CD4-positive, alpha-beta T cell treated with Interleukin-4 for 4 hours (primary cell): ENCODE measurements at regions not wholly inside any gene's neighbourhood (a gene's known extent, or its start where the extent isn't known, plus 50 kb on each side); places are given as distances from the start of the nearest gene placed in this dataset.
"Not testable (repeated sequence)": the region's sequence is repeated elsewhere in the genome, so short reads cannot be mapped to it uniquely, and the experiment has no call there.

Source experiments
- DNase-seq: peaks from one replicate; pipeline ENCODE4 v3.0.0-alpha.2; 2020

DNA sequence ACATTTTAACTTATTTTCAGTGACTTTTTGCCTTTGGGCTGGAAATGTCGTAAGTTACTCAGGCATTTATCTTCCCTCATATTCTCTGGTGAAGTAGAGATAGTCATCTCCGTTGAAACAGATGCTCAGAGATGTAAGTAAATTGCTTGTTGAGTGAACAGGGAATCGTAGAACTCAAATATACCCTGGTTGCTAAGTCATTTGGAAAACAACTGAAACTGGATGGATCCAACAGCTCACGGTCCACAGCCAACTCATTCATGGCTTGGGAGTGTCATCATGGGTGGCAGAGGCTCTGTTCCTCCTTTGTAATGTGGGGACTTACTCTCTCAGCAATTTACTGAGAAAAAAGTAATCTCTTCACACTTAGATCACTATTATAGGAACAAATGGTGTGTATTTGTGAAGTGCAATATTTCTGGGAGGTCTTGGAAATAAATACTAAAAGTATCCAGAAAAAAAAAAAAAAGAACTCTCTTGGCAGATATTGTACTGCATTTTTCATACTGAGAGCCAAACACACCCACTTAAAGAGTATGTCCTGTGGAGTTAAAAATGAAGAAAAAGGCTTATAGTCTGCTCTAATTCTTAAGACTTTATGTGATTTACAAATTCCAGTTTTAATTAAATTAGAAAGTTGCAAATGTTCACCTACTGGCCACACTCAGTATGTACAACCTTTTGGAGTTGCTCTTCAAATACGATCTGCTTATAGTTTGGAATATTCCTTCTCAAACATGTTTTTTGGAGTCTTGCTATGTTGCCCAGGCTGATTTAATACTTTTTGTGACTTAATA, 107.4 kb downstream of the LEPR start:
- DNase-seq: no peak

DNA sequence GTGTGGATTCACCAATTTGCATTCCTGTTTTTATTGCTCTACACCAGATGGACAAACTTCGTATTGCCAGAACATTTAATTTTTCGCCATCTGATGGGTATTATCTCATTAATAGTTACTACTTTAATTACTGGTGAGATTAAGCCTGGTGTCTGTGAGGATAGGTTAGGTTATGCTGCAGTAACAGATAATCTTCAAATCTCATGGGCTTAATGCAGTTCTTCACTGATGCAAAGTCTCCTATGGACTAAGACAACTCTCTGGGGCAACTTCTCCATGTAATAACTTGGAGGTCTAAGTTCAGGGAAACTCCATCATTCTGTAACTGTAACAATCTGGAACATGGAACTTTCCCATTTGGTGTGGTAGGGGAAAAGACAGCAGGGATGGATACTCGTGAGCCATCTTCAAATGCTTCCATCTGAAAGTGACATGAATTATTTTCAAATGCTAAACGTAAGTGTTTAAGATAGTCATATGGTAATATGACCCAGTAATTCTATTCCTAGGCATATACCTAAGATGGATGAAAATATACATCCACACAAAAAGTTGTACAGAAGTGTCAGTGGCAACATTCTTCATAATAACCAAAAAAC, 111.6 kb downstream of the LEPR start:
- DNase-seq: no peak

DNA sequence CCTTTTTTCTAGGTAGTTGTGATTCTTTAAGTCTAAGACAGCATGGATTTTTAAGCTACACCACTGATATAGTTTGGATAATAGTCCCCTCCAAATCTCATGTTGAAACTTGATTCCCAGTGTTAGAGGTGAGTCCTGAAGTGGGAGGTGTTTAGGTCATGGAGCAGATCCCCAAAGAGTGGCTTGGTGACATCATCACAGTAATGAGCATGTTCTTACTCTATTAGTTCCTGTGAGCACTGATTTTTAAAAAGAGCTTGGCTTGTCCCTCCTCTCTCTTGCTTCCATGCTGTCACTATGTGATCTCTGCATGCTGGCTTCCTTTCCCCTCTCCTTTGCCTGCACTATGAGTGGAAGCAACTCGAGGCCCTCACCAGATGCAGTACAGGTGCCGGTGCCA, 115.5 kb downstream of the LEPR start:
- DNase-seq: no peak

DNA sequence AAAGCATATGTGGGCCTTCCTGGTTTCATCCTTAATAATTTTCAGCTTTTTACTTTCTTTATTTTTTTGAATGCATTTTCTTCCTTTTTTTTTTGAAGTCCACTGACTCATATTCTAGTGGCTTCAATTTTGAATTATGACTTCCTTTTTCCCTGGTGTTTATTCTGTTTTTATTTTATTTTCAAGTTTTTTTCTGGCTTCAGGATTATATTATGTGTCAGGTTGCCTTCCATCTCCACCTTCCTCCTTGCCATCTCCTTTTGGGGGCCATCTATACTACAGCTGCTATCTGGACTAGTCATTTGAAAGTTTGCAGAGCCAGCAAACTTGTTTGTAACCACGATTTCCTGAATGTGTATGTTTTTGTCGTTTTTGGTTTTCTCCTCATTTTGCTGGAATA, 117.6 kb downstream of the LEPR start:
- DNase-seq: no peak

DNA sequence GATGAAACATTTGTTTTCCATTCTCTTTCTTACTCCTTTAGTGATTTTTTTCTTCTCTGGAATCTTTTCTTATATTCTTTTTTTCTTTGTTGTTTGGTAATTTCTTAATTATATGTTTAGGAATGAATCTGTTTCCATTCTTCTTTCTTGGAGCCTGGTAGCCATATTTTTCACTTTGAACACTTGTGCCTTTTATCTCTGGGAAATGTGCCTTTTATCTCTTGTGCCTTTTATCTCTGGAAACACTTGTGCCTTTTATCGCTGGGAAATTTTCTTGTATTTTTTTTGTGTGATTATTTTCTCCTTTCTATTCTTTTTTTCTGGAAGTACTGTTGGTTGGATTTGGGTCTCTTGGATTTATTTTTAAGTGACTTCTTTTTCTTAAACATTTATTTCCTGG, 118.2 kb downstream of the LEPR start:
- DNase-seq: no peak

DNA sequence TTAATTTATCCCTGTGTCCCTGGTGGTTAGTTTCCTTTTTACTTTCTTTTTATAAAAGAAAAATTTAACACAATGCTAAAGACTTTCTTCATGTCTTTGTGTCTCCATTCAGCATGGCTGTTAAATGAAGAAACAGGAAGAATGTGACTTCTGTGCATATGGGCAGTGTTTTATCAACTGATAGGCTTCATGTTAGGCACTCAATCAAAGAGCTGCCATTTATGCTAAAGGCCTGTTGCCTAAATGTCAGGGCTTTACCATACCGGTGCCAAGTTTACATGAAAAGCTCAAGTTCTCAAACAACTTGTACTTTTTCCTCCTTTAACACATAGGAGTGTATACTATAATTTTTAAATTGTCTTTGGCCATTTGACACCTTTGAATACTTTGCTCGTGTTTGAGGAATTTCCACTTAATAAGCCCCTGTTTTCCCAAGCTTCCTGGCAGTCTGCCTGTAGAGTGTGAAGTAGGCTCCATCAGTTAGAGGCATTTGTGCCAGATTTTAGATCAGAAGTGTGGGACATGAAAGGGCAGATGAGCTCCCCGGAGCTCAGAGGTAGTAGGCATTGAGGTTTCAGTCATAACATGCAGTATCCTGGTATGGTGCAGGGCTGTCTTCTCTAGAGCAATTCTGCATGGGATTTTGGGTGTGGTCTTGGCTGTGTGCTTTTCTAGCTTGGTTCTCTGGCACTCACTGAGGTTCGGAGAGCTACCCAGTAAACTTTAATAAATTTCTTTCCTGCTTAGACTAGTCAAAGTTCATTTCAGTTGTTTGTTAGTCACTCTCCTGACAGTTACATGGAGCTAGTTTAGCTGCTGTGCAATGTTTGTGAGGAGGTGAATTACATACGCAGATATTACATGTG, 119.0 kb downstream of the LEPR start:
- DNase-seq: no peak

DNA sequence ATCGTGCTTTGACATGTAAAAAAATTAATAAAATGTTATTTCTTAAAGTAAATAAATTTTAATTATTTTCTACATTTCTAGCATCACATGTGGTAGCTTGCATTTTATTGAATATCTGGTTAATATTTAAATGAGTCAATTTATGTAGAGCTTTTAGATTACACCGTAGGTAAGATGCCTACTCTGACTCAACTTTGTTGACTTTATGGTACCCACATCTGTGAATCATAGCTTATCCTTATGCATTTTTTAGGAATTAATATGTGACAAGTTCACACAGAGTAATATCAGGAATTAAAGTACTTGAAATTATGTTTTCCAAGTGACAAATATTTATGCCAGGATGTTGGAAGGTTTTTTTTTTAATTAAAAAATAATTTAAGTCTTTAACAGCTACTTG, 120.7 kb downstream of the LEPR start:
- no peak for DNase-seq

DNA sequence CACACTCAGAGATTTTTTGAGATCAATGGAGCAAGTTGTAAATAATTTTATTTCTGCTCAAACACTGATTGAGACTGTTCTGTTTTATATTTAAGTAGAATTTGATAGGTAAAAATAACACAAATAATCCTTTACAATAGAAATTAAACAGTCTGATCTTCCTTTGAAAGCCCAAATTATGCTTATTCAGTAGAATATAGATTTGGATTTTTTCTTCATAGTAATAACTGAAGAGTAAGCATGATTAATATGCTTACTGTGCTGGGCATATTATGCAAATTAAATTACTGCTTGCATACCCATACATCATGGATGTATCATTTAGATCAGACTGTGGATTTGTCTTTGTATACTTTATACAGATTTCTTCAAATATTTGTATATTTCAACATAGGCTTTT, 121.4 kb downstream of the LEPR start:
- DNase-seq: no peak

DNA sequence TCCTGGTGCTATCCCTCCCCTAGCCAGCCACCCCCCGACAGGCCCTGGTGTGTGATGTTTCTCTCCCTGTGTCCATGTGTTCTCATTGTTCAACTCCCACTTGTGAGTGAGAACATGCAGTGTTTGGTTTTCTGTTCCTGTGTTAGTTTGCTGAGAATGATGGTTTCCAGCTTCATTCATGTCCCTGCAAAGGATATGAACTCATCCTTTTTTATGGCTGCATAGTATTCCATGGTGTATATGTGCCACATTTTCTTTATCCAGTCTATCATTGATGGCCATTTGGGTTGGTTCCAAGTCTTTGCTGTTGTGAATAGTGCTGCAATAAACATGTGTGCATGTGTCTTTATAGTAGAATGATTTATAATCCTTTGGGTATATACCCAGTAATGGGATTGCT, 122.1 kb downstream of the LEPR start:
- not testable (repeated sequence) for DNase-seq

DNA sequence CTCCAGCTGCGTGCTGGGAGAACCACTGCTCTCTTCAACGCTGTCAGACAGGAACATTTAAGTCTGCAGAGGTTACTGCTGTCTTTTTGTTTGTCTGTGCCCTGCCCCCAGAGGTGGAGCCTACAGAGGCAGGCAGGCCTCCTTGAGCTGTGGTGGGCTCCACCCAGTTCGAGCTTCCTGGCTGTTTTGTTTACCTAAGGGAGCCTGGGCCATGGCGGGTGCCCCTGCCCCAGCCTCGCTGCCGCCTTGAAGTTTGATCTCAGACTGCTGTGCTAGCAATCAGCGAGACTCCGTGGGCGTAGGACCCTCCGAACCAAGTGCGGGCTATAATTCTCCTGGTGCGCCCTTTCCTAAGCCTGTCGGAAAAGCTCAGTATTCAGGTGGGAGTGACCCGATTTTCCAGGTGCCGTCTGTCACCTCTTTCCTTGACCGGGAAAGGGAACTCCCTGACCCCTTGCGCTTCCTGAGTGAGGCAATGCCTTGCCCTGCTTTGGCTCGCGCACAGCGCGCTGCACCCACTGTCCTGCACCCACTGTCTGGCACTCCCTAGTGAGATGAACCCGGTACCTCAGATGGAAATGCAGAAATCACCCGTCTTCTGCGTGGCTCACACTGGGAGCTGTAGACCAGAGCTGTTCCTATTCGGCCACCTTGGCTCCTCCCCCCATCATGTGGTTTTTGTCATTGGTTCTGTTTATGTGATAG, 130.0 kb downstream of the LEPR start:
- not testable (repeated sequence) for DNase-seq

DNA sequence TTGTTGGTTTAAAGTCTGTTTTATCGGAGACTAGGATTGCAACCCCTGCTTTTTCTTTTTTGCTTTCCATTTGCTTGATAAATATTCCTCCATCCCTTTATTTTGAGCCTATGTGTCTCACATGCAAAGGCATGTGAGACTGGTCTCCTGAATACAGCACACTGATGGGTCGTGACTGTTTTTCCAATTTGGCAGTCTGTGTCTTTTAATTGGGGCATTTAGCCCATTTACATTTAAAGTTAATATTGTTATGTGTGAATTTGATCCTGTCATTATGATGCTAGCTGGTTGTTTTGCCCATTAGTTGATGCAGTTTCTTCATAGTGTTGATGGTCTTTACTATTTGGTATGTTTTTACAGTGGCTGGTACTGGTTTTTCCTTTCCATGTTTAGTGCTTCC, 132.0 kb downstream of the LEPR start:
- DNase-seq: not testable (repeated sequence)

DNA sequence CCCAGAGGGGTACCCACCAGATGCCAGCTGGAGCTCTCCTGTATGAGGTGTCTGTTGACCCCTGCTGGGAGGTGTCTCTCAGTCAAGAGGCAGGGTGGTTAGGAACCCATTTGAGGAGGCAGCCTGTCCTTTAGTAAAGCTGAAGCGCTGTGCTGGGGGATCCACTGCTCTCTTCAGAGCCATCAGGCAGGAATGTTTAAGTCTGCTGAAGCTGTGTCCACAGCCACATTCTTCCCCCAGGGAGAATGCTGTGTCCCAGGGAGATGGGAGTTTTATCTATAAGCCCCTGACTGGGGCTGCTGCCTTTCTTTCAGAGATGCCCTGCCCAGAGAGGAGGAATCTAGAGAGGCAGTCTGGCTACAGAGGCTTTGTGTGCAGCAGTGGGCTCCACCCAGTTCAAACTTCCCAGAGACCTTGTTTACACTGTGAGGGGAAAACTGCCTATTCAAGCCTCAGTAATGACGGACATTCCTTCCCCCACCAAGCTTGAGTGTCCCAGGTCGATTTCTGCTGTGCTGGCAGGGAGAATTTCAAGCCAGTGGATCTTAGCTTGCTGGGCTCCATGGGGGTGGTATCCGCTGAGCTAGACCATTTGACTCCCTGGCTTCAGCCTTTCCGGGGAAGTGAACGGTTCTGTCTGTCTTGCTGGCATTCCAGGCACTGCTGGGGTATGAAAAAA, 133.8 kb downstream of the LEPR start:
- DNase-seq: not testable (repeated sequence)

DNA sequence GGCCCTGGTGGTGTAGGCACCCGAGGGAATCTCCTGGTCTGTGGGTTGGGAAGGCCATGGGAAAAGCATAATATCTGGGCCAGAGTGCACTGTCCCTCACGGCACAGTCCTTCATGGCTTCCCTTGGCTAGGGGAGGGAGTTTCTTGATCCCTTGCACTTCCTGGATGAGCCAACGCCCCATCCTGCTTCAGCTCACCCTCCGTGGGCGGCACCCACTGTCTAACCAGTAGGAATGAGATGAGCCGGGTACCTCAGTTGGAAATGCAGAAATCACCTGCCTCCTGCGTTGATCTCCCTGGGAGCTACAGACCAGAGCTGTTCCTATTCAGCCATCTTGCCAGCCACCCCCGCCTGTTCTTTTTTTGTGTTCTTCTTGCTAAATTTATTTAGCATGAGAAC, 134.4 kb downstream of the LEPR start:
- no peak for DNase-seq

DNA sequence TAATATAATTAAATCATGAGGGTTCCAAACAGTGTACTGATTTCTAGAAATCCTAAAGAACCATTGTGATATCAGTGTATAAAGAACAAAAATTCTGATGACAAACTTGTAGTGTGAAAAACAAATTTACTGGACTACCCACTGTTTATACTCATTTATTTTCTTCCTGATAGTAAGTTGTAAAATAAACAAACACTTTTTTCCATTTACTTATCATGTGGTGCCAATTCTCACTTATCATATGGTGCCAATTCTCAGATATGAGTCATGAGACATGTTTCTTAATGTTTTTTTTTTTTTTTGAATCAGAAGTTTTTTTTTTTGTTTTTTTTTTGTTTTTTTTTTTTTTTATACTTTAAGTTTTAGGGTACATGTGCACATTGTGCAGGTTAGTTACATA, 137.7 kb downstream of the LEPR start:
- no peak for DNase-seq

DNA sequence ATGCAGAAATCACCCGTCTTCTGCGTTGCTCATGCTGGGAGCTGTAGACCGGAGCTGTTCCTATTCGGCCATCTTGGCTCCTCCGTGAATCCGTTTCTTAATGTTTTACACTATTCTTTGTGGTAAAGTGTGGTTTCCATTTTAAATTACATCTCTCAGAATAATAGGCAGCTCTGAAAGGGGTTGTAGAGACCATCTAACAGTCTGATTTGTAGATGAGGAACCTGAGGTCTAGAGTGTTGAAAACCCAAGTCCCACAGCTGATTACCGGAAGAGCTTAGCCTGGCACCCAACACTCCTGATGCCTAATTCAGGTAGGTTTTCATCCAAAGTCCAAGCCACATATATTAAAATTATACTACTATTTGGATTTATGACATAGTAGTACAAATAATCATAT, 144.0 kb downstream of the LEPR start:
- no peak for DNase-seq

DNA sequence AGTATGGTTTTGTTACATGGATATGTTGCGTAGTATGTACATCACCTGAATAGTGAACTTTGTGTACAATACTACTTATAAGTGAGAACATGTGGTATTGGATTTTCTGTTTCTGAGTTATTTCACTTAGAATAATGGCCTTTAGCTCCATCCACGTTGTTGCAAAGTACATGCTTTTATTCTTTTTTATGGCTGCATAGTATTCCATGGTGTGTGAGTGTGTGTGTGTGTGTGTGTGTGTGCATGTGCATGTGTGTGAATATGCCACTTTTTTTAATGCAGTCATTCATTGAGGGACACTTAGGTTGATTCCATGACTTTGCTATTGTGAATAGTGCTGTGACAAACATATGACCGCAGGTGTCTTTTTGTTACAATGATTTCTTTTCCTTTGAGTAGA, 147.8 kb downstream of the LEPR start:
- DNase-seq: no peak

DNA sequence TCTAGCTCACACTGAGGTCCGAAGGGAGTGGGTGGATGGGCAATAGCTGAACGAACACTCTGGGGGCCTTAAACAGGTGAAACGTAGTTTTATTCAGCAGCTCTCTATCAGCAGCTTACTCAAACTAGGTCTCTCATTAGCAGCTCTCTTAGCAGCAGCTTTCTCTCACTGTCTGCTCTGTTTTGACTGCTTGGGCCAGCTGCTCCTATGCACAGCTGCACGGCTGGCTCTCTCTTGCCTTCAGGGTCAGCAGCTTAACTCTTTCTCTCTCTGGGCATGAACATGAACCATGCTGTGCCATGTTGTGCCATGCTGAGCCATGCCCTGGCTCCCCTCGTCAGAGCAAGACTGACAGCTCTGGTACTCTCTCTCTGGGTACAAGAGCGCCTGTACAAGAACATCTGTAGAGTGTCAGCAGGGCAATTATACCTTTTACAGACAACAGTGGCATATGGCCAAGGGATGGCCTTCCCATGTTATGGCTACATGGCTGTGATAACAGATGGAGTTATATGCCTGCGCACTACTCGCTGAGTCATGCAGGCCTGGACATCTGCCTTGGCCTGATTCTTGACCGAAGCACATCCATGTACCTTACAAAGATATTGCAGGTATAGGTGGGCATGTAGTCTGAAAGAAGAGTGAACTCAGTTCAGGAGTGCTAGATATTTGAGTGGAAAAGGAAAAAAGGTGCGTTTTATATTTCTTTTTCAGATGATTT, 152.4 kb downstream of the LEPR start:
- DNase-seq: no peak

DNA sequence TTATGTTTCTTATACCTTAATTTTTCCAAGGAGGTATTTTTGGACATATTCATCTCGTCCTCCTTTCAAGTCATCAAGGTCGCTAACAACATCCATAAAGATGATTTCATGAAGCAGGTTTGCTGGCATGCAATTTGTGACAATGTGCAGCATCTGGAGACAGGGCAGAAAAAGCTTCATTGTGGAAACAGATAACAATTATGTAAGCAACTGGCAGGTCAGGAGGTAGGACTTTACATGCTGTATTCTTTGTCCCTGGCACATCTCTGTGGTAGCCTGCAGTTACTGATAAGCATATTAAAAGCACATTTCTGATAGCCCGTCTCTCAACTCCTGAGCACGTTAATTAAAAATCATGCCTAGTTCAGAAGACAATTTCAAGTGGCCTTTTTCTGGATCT, 156.8 kb downstream of the LEPR start:
- no peak for DNase-seq

DNA sequence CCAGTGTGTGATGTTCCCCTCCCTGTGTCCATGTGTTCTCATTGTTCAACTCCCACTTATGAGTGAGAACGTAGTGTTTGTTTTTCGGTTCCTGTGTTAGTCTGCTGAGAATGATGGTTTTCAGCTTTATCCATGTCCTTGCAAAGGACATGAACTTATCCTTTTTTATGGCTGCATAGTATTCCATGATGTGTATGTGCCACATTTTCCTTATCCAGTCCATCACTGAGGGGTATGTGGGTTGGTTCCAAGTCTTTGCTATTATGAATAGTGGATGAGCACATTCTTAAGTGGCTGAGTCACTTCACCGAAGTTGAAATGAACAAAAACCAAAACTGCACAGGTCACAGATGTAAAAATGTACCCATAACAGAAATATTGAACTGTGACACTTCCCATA, 157.5 kb downstream of the LEPR start:
- DNase-seq: not testable (repeated sequence)

DNA sequence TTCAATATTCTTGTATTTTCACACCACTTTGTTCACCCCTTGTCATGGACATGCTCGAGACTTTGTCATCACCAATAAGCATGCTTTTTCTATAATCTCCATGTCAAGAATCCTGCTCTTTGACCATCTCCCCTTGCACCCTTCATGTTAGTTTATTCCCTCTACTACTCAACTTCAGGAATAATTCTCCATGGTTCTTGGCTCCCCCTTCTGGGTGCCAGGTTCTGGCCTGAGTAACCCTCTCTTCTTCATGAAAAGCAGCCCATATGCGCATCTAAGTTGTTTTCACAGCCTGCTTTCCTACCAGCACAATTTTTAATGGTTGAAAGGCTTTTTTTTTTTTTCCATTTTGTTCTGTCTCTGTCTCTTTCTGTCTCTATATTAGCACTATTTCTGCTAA, 160.7 kb downstream of the LEPR start:
- no peak for DNase-seq

DNA sequence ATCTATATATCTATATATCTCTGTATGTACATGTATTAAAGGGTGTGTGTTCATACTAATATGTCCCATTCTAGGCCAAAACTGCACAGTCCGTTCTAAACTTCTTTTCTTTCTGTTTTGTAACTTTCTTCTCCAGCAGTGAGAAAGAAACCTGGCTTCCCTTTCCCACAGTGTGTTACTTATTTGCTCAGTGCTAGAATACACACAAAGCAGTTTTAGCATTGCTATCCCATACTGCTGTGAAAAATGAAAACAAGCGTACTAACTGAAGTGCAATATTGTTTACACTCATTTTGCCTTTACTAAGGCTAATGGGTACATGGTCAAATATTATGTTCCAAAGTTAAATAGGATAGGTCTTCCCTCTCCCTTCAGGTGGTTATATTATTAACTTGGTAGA, 163.9 kb downstream of the LEPR start:
- DNase-seq: no peak

DNA sequence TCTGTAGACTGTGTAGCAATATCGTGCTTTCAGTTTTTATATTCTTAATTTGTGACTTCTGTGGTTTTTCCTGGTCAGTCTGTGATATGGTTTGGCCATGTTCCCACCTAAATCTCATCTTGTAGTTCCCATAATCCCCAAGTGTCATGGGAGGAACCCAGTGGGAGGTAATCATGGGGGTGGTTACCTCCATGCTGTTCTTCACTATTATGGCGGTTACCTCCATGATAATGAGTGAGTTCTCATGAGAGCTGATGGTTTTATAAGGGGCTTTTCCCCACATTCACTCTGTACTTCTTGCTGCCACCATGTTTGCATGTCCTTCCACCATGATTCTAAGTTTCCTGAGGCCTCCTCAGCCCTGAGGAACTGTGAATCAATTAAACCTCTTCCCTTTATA, 169.8 kb downstream of the LEPR start:
- DNase-seq: no peak
